Prostate gland (tissue), 1 donor: ENCODE measurements at regions not wholly inside any gene's neighbourhood (a gene's known extent, or its start where the extent isn't known, plus 50 kb on each side); places are given as distances from the start of the nearest gene placed in this dataset.

Experiments used
- POLR2A ChIP-seq: fragments of 450-650 bp; IDR thresholded peaks from one replicate; pipeline ENCODE4 v1.6.1; 2016; ENCODE audit warnings: antibody characterized with exemption, mild to moderate bottlenecking
- POLR2AphosphoS5 ChIP-seq: sonication (generic); formaldehyde crosslinking; IDR thresholded peaks from one replicate; pipeline ENCODE4 v1.6.1; 2017; ENCODE audit warnings: antibody characterized with exemption

DNA sequence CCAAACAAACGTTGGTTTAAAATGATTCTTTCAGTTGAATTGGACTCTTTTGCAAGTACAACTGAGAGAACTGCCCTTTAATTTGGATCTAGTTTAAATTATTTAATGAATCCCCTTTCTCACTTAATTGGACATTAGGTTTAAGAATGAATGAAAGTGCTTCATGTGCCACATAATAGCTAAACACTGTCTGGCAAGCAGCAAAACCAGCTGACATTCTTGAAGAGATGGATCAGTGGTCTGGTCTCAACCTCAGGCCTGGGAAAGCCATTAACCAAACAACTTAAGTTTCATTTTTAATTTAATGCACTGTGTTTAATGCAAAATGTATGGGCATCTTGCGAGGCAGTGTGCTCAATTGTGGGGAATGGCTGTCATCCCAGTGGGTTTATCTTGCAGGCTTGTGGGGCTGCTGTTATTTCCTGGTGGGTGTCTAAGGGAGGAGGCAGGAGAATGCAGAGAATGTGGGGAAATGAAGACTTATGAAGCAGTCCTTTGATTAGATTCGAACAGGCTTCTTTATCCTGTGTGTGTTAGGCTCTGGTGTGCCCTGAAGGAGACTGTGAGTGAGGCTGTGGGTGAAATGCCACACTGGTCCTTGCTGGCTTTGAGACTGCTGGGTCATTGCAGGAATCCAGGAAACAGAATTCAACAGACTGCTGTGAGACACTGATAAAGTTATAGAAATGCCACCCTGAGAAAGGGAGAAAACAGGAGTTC lies 144.1 kb upstream of the PELI2 start:
- no peak for TF ChIP-seq POLR2AphosphoS5
- no peak for TF ChIP-seq POLR2A
